GM12878 (cell line): ENCODE measurements at regions not wholly inside any gene's neighbourhood (a gene's known extent, or its start where the extent isn't known, plus 50 kb on each side); places are given as distances from the start of the nearest gene placed in this dataset.

Experiments used
- ATAC-seq: fragments of 200-7000 bp; cut with Tn5 transposase; 3 replicates; pipeline ENCODE4 v1.9.1; 2020; ENCODE audit warnings: mild to moderate bottlenecking, moderate library complexity
- BruUV-seq: library from RNA; stranded (reverse); fragments of 400-500 nt; replicated peaks from 2 replicates; lab custom pipeline; 2021; lab: Mats Ljungman, UMichigan
- CTCF ChIA-PET: fragments of 300-600 bp; sonication (Branson Sonifier 250); formaldehyde crosslinking; extraction: SDS; loops from one replicate; lab custom pipeline; 2021; ENCODE audit warnings: inconsistent platforms; lab: Yijun Ruan, JAX
- POLR2A ChIA-PET: fragments of 350-600 bp; formaldehyde crosslinking; extraction: SDS; loops from one replicate; lab custom pipeline; 2021; ENCODE audit warnings: inconsistent platforms; lab: Charles Lee
- RAD21 ChIA-PET: fragments of 300-600 bp; sonication (Branson Sonifier 250); formaldehyde crosslinking; loops from one replicate; lab custom pipeline; 2023; ENCODE audit warnings: antibody characterized with exemption; ENCODE audit not compliant: unreplicated experiment; lab: Charles Lee
- SMC1A ChIA-PET: fragments of 300-600 bp; sonication (Branson Sonifier 250); formaldehyde crosslinking; loops from one replicate; lab custom pipeline; 2023; ENCODE audit not compliant: unreplicated experiment, uncharacterized antibody; lab: Charles Lee
- DNase-seq: peaks from one replicate; pipeline ENCODE4 v3.0.0-alpha.2; 2011; ENCODE audit warnings: low read depth, low spot score
- FAIRE-seq: peaks from 3 replicates; lab custom pipeline; 2011; peaks lifted over from hg19 to GRCh38; lab: Jason Lieb, UNC
- H2AFZ ChIP-seq: 2 replicates; pipeline ENCODE4 v1.6.0; 2011; ENCODE audit warnings: low read depth, low read length, control low read depth; ENCODE audit not compliant: control insufficient read depth
- H3K27ac ChIP-seq: 2 replicates; pipeline ENCODE4 v1.5.1; 2011; ENCODE audit warnings: control low read depth; ENCODE audit not compliant: control insufficient read depth, insufficient read depth
- H3K27me3 ChIP-seq, 2 experiments: replicated peaks in 1 of 2; 2 replicates each; pipeline versions ENCODE4 v1.6.0 to v1.6.1; 2011; ENCODE audit warnings: low read length in 1 of 2; ENCODE audit not compliant: control insufficient read depth in 2 of 2, insufficient read depth in 2 of 2
- H3K36me3 ChIP-seq, 2 experiments: 2 replicates each; pipeline ENCODE4 v1.5.1; 2011; ENCODE audit warnings: low read length in 1 of 2; ENCODE audit not compliant: control insufficient read depth in 2 of 2, insufficient read depth in 2 of 2
- H3K4me1 ChIP-seq: 2 replicates; pipeline ENCODE4 v1.6.1; 2011; ENCODE audit warnings: mild to moderate bottlenecking, low read length, moderate library complexity, mixed read lengths; ENCODE audit not compliant: control insufficient read depth, insufficient read depth
- H3K4me2 ChIP-seq: 2 replicates; pipeline ENCODE4 v1.6.0; 2011; ENCODE audit warnings: control low read depth; ENCODE audit not compliant: control insufficient read depth, insufficient read depth
- H3K4me3 ChIP-seq: fragments of 200-600 bp; sonication (generic); 2 replicates; pipeline ENCODE4 v1.5.1; 2016
- H3K79me2 ChIP-seq: 2 replicates; pipeline ENCODE4 v1.6.0; 2011; ENCODE audit warnings: low read length; ENCODE audit not compliant: control insufficient read depth, insufficient read depth
- H3K9ac ChIP-seq: 2 replicates; pipeline ENCODE4 v1.8.0; 2011; ENCODE audit warnings: low read length, control low read depth, mixed read lengths; ENCODE audit not compliant: control insufficient read depth, insufficient read depth
- H3K9me3 ChIP-seq: replicated peaks from 3 replicates; pipeline ENCODE4 v1.5.1; 2011; ENCODE audit warnings: mild to moderate bottlenecking, low read length; ENCODE audit not compliant: control insufficient read depth, insufficient read depth
- H4K20me1 ChIP-seq: 2 replicates; pipeline ENCODE4 v1.6.0; 2011; ENCODE audit not compliant: control insufficient read depth, insufficient read depth
- ATF2 ChIP-seq: IDR thresholded peaks from 2 replicates; pipeline ENCODE4 v1.6.1; 2012; ENCODE audit warnings: low read length, inconsistent platforms
- BHLHE40 ChIP-seq, 2 experiments: fragments of 450-650 bp in 1 of 2; IDR thresholded peaks; 2 replicates each; pipeline ENCODE4 v1.6.1; 2011 to 2017; ENCODE audit warnings: low read depth in 2 of 2, borderline replicate concordance in 1 of 2, improper control_type of control experiment in 1 of 2, low read length in 1 of 2, mild to moderate bottlenecking in 1 of 2
- IRF4 ChIP-seq: IDR thresholded peaks from 2 replicates; pipeline ENCODE4 v1.6.1; 2011; ENCODE audit warnings: low read depth, low read length
- NFXL1 ChIP-seq: fragments of 450-650 bp; IDR thresholded peaks from 2 replicates; pipeline ENCODE4 v1.6.1; 2017; ENCODE audit warnings: antibody characterized with exemption, mild to moderate bottlenecking, borderline replicate concordance
- NR2C1 ChIP-seq: fragments of 450-650 bp; IDR thresholded peaks from 2 replicates; pipeline ENCODE4 v1.6.1; 2017; ENCODE audit warnings: antibody characterized with exemption, mild to moderate bottlenecking, moderate library complexity
- NRF1 ChIP-seq: conservative IDR thresholded peaks from 2 replicates; pipeline ENCODE4 v1.6.1; 2011; ENCODE audit warnings: mild to moderate bottlenecking, low read depth, low read length, improper control_type of control experiment
- PAX8 ChIP-seq: fragments of 450-650 bp; IDR thresholded peaks from 2 replicates; pipeline ENCODE4 v1.6.1; 2017; ENCODE audit warnings: mild to moderate bottlenecking, moderate library complexity
- RAD51 ChIP-seq: fragments of 450-650 bp; IDR thresholded peaks from 2 replicates; pipeline ENCODE4 v1.6.1; 2016; ENCODE audit warnings: moderate library complexity, mild to moderate bottlenecking, inconsistent platforms
- RBBP5 ChIP-seq: fragments of 200-600 bp; sonication (generic); conservative IDR thresholded peaks from 2 replicates; pipeline ENCODE4 v1.6.1; 2016
- RELA ChIP-seq: fragments of 450-650 bp; IDR thresholded peaks from 2 replicates; pipeline ENCODE4 v1.8.0; 2014; ENCODE audit warnings: borderline replicate concordance; ENCODE audit not compliant: partially characterized antibody
- REST ChIP-seq: IDR thresholded peaks from 2 replicates; pipeline ENCODE4 v1.6.1; 2012; ENCODE audit warnings: mild to moderate bottlenecking, low read depth, low read length
- SIN3A ChIP-seq: IDR thresholded peaks from 2 replicates; pipeline ENCODE4 v1.6.1; 2012; ENCODE audit warnings: low read depth, low read length, improper control_type of control experiment
- SUZ12 ChIP-seq: fragments of 200-600 bp; sonication (generic); IDR thresholded peaks from one replicate; pipeline ENCODE4 v1.6.1; 2018; ENCODE audit warnings: antibody characterized with exemption, mild to moderate bottlenecking; ENCODE audit not compliant: unreplicated experiment
- TARDBP ChIP-seq: IDR thresholded peaks from 2 replicates; pipeline ENCODE4 v1.6.1; 2016; ENCODE audit warnings: borderline replicate concordance
- TBL1XR1 ChIP-seq: IDR thresholded peaks from 2 replicates; pipeline ENCODE4 v1.6.1; 2012; ENCODE audit warnings: low read depth, low read length, improper control_type of control experiment
- TCF3 ChIP-seq: IDR thresholded peaks from 2 replicates; pipeline ENCODE4 v1.6.1; 2012; ENCODE audit warnings: low read depth, mild to moderate bottlenecking, low read length, borderline replicate concordance; ENCODE audit not compliant: insufficient read depth
- YBX1 ChIP-seq: fragments of 450-650 bp; IDR thresholded peaks from 2 replicates; pipeline ENCODE4 v1.6.1; 2016; ENCODE audit warnings: antibody characterized with exemption
- ZNF24 ChIP-seq: fragments of 450-650 bp; IDR thresholded peaks from 2 replicates; pipeline ENCODE4 v1.6.1; 2017; ENCODE audit warnings: antibody characterized with exemption, mild to moderate bottlenecking
- ZNF384 ChIP-seq: IDR thresholded peaks from 2 replicates; pipeline ENCODE4 v1.6.1; 2012; ENCODE audit warnings: low read depth, mild to moderate bottlenecking, low read length, improper control_type of control experiment, borderline replicate concordance
- WGBS: methylation state at CpG from one replicate; pipeline ENCODE4 v1.1.6; 2016; ENCODE audit warnings: low lambda C conversion rate; ENCODE audit not compliant: insufficient replicate concordance, insufficient coverage; ENCODE audit errors: missing lambda C conversion rate; 5-methylcytosine and 5-hydroxymethylcytosine counted together
- in situ Hi-C: fragments of 300-500 bp; cut with MboI; formaldehyde crosslinking; loops from 9 replicates; pipeline ENCODE4 v1.14.3; 2018; ENCODE audit warnings: mixed read lengths
- intact Hi-C: fragments of 100-400 bp; cut with micrococcal nuclease; formaldehyde crosslinking; loops from one replicate; pipeline ENCODE4 v1.14.2; 2022; ENCODE audit not compliant: unreplicated experiment

- DNase-seq = no peak
- H3K27ac ChIP-seq = no peak overlapping the region
- no peak overlapping the region for H3K4me3 ChIP-seq
- H3K27me3 ChIP-seq = no peaks in the 10 kb centered on the region
- intact Hi-C loops = no loop called here
- CTCF ChIA-PET = no interaction called here
- no peaks in the 10 kb centered on the region for H4K20me1 ChIP-seq
- no peak for FAIRE-seq
- BruUV-seq = no TSS peak
- WGBS = 0% methylated on average over 2 of the region's 2 CpGs
- H3K4me1 ChIP-seq = no peaks in the 10 kb centered on the region
- no peak for TF ChIP-seq NFXL1
- TF ChIP-seq YBX1 = no peak
- no peak for TF ChIP-seq ATF2
- no peak for TF ChIP-seq SIN3A
- TF ChIP-seq TCF3 = no peak
- TF ChIP-seq PAX8 = no peak
- TF ChIP-seq NRF1 = no peak
- no peak for TF ChIP-seq ZNF384
- TF ChIP-seq REST = no peak
- TF ChIP-seq RELA = no peak
- TF ChIP-seq IRF4 = no peak
- no peak for TF ChIP-seq BHLHE40 (IDR thresholded peaks at IDR 0.05; ENCODE audit: borderline replicate concordance in 1 of 2, low read depth in 2 of 2, low read length in 1 of 2)
- no peak for TF ChIP-seq RAD51
- no peak for TF ChIP-seq NR2C1
- no peak for TF ChIP-seq TBL1XR1
- no peak for TF ChIP-seq SUZ12
- no peak for TF ChIP-seq TARDBP
- no peak for TF ChIP-seq RBBP5
- TF ChIP-seq ZNF24 = no peak
- TF ChIP-seq, all 136 proteins: peak for 0
- H3K36me3 ChIP-seq = no peaks in the 10 kb centered on the region
- ATAC-seq = no peak
- in situ Hi-C loops = no loop called here
- H3K4me2 ChIP-seq = no peak overlapping the region
- no peak overlapping the region for H2AFZ ChIP-seq
- H3K9ac ChIP-seq = no peak overlapping the region
- RAD21 ChIA-PET = no interaction called here
- H3K9me3 ChIP-seq = no peaks in the 10 kb centered on the region; the same call in 2 of the 3 replicates
- no peaks in the 10 kb centered on the region for H3K79me2 ChIP-seq
- SMC1A ChIA-PET = no interaction called here
- POLR2A ChIA-PET = no interaction called here
Measured at GRCh38 chr21:28431022-28431421, 561.7 kb downstream of the LTN1 start.
